ENCODE measurements at regions not wholly inside any gene's neighbourhood (a gene's known extent, or its start where the extent isn't known, plus 50 kb on each side); places are given as distances from the start of the nearest gene placed in this dataset.

DNA sequence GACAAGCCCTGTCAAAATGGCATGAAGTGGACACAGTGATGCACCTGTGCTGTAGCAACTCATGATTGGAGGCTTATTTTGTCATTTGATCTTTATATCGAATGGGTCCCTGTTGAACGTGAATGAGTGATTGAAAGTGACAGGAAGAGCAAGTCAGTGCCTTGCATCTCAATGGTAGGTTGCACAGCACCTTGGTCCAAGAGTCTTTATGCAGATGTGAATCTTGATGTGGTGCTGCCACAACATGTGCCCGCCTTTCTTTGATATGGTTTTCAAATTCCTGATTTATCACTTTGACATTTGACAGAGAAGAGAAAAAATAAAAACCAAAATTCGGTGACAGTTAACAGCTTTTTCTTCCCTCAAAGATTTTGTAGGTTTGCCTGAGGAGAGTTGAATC lies 1182.4 kb downstream of the DNAJB9 start:
- TF ChIP-seq, protein P1, sequence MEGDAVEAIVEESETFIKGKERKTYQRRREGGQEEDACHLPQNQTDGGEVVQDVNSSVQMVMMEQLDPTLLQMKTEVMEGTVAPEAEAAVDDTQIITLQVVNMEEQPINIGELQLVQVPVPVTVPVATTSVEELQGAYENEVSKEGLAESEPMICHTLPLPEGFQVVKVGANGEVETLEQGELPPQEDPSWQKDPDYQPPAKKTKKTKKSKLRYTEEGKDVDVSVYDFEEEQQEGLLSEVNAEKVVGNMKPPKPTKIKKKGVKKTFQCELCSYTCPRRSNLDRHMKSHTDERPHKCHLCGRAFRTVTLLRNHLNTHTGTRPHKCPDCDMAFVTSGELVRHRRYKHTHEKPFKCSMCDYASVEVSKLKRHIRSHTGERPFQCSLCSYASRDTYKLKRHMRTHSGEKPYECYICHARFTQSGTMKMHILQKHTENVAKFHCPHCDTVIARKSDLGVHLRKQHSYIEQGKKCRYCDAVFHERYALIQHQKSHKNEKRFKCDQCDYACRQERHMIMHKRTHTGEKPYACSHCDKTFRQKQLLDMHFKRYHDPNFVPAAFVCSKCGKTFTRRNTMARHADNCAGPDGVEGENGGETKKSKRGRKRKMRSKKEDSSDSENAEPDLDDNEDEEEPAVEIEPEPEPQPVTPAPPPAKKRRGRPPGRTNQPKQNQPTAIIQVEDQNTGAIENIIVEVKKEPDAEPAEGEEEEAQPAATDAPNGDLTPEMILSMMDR (IDR thresholded peaks at IDR 0.05; ENCODE audit: insufficient read depth, low read length): no peak
- TF ChIP-seq POLR2AphosphoS5 (IDR thresholded peaks at IDR 0.05; ENCODE audit: low read depth) (no peak), GABPA (IDR thresholded peaks at IDR 0.05; ENCODE audit: low read depth) (no peak)

All from HL-60 (cell line).